A673 (cell line): ENCODE measurements at regions not wholly inside any gene's neighbourhood (a gene's known extent, or its start where the extent isn't known, plus 50 kb on each side); places are given as distances from the start of the nearest gene placed in this dataset.

Experiments
- CTCF ChIP-seq: fragments of 300-800, 200-600 bp; sonication (generic); conservative IDR thresholded peaks from 2 replicates; pipeline ENCODE4 v1.5.1; 2017; ENCODE audit warnings: low read depth, mild to moderate bottlenecking, antibody characterized with exemption, low read length, moderate library complexity, mixed read lengths
- EZH2 ChIP-seq: fragments of 200-600 bp; sonication (generic); IDR thresholded peaks from 2 replicates; pipeline ENCODE4 v1.6.1; 2017; ENCODE audit warnings: borderline replicate concordance, low read depth, mild to moderate bottlenecking, mixed read lengths, antibody characterized with exemption, low read length; ENCODE audit not compliant: poor library complexity, severe bottlenecking

- TF ChIP-seq CTCF (no peak), EZH2 (no peak)
These were observed 1073.0 kb downstream of the MAT2B start for GRCh38 chr5:164578401-164578800.
